Lower leg skin (tissue), 4 donors: ENCODE measurements at regions not wholly inside any gene's neighbourhood (a gene's known extent, or its start where the extent isn't known, plus 50 kb on each side); places are given as distances from the start of the nearest gene placed in this dataset.

Experiments used
- DNase-seq, 2 donors: peaks; one replicate each; pipeline ENCODE4 v3.0.0-alpha.2; 2019; ENCODE audit warnings: low spot score in 2 of 2
- H3K4me3 ChIP-seq: fragments of 200-600 bp; sonication (generic); 2 replicates; pipeline ENCODE4 v1.5.1; 2017; ENCODE audit warnings: mild to moderate bottlenecking, low read depth; ENCODE audit not compliant: poor library complexity, severe bottlenecking
- CTCF ChIP-seq, 3 donors: fragments of 450-650 bp; IDR thresholded peaks; one replicate each; pipeline ENCODE4 v1.5.1; 2016; ENCODE audit warnings: antibody characterized with exemption in 3 of 3, mild to moderate bottlenecking in 3 of 3, moderate library complexity in 2 of 3
- POLR2A ChIP-seq, 2 donors: fragments of 450-650 bp; IDR thresholded peaks; one replicate each; pipeline ENCODE4 v1.6.1; 2016 to 2017; ENCODE audit warnings: antibody characterized with exemption in 2 of 2, mild to moderate bottlenecking in 1 of 2, moderate library complexity in 1 of 2
- WGBS, 2 donors: methylation state at CpG; one replicate each; pipeline ENCODE4 v1.1.5; 2018; 5-methylcytosine and 5-hydroxymethylcytosine counted together
- intact Hi-C: fragments of 100-400 bp; cut with DNase I; formaldehyde crosslinking; loops from one replicate; pipeline ENCODE4 v1.15.0; 2023; ENCODE audit warnings: low total_unique reads

GRCh38 chr14:96658611-96659010, 138.6 kb upstream of the VRK1 start:
- 52 to 69% methylated on average over 4 of the region's 4 CpGs for WGBS, 2 donors
- no peak overlapping the region for H3K4me3 ChIP-seq
- intact Hi-C loops, result no loop called here
- no peak for TF ChIP-seq CTCF (IDR thresholded peaks at IDR 0.05)
- TF ChIP-seq POLR2A (IDR thresholded peaks at IDR 0.05), result no peak
- DNase-seq, result no peak

- 28 to 30% methylated on average over 1 of the region's 1 CpG for WGBS, 2 donors
- no peak overlapping the region for H3K4me3 ChIP-seq
- intact Hi-C loops, result no loop called here
- no peak for TF ChIP-seq CTCF (IDR thresholded peaks at IDR 0.05)
- TF ChIP-seq POLR2A (IDR thresholded peaks at IDR 0.05), result no peak
- no peak for DNase-seq
These were observed 137.1 kb upstream of the VRK1 start for GRCh38 chr14:96660123-96660522.

- TF ChIP-seq CTCF (IDR thresholded peaks at IDR 0.05) (no peak), POLR2A (IDR thresholded peaks at IDR 0.05) (no peak)
- intact Hi-C loops, result no loop called here
- WGBS, 2 donors, result 37 to 60% methylated on average over 4 of the region's 4 CpGs
- DNase-seq, result peak in 1 of 2 donors; percentile 50
- H3K4me3 ChIP-seq, result no peak overlapping the region
These were observed 136.5 kb upstream of the VRK1 start for GRCh38 chr14:96660667-96661066.

GRCh38 chr14:96661244-96661969, 135.8 kb upstream of the VRK1 start:
- intact Hi-C loops, result no loop called here
- H3K4me3 ChIP-seq, result no peak overlapping the region
- TF ChIP-seq POLR2A (IDR thresholded peaks at IDR 0.05) (no peak), CTCF (IDR thresholded peaks at IDR 0.05) (no peak)
- no peak for DNase-seq

- intact Hi-C loops, result no loop called here
- 56 to 62% methylated on average over 15 of the region's 15 CpGs for WGBS, 2 donors
- TF ChIP-seq POLR2A (IDR thresholded peaks at IDR 0.05), result no peak
- TF ChIP-seq CTCF (IDR thresholded peaks at IDR 0.05), result no peak
- no peak for DNase-seq
- no peak overlapping the region for H3K4me3 ChIP-seq
These were observed 134.8 kb upstream of the VRK1 start for GRCh38 chr14:96662116-96662970.
